Cardiac septum (tissue), 1 donor: ENCODE measurements at regions not wholly inside any gene's neighbourhood (a gene's known extent, or its start where the extent isn't known, plus 50 kb on each side); places are given as distances from the start of the nearest gene placed in this dataset.

Experiments
- DNase-seq: peaks from one replicate; pipeline ENCODE4 v3.0.0-alpha.2; 2020; ENCODE audit warnings: low spot score
- intact Hi-C: fragments of 100-400 bp; cut with DNase I; formaldehyde crosslinking; loops from one replicate; pipeline ENCODE4 v1.14.0; 2022
- donor health status: DM: no; HTN: no; CAD: no.

GRCh38 chr6:81808851-81809570, 56.5 kb upstream of the TENT5A start:
- no peak for DNase-seq
- intact Hi-C loops, result no loop called here

- no peak for DNase-seq
- intact Hi-C loops, result no loop called here
Measured at GRCh38 chr6:81806793-81807565, 54.5 kb upstream of the TENT5A start.

- intact Hi-C loops, result no loop called here
- DNase-seq, result no peak
Measured at GRCh38 chr6:81802356-81802755, 49.9 kb upstream of the TENT5A start.
